H1 (cell line): ENCODE measurements at regions not wholly inside any gene's neighbourhood (a gene's known extent, or its start where the extent isn't known, plus 50 kb on each side); places are given as distances from the start of the nearest gene placed in this dataset.

ENCODE experiments used
- CHD2 ChIP-seq: IDR thresholded peaks from 2 replicates; pipeline ENCODE4 v1.6.1; 2012; ENCODE audit warnings: low read length, improper control_type of control experiment
- EZH2 ChIP-seq: fragments of 200-600 bp; sonication (generic); IDR thresholded peaks from 2 replicates; pipeline ENCODE4 v1.7.1; 2012; ENCODE audit warnings: low read depth, mild to moderate bottlenecking, moderate library complexity, low read length, inconsistent platforms; ENCODE audit not compliant: severe bottlenecking
- MAFK ChIP-seq: IDR thresholded peaks from 2 replicates; pipeline ENCODE4 v1.6.1; 2012; ENCODE audit warnings: low read depth, mild to moderate bottlenecking, improper control_type of control experiment, low read length
- SP2 ChIP-seq: IDR thresholded peaks from 2 replicates; pipeline ENCODE4 v1.6.1; 2012; ENCODE audit warnings: mild to moderate bottlenecking, low read length, inconsistent platforms
- SUZ12 ChIP-seq: fragments of 200-600 bp; sonication (generic); IDR thresholded peaks from 2 replicates; pipeline ENCODE4 v1.6.1; 2012; ENCODE audit warnings: mild to moderate bottlenecking, inconsistent platforms, low read length, moderate library complexity, mixed read lengths
- TEAD4 ChIP-seq: IDR thresholded peaks from 2 replicates; pipeline ENCODE4 v1.6.1; 2012; ENCODE audit warnings: low read depth, low read length, inconsistent platforms, mixed read lengths
- YY1 ChIP-seq: IDR thresholded peaks from 2 replicates; pipeline ENCODE4 v1.6.1; 2011; ENCODE audit warnings: low read depth, mild to moderate bottlenecking, low read length
- TF ChIP-seq, protein P1 (sequence below): IDR thresholded peaks from 2 replicates; pipeline ENCODE4 v1.6.1; 2012; ENCODE audit warnings: inconsistent platforms
- TF ChIP-seq, protein P2 (sequence below), 3 experiments: IDR thresholded peaks; 1 replicate in 2 of 3; 2 replicates in 1 of 3; pipeline versions ENCODE4 v1.5.1 to v1.6.1; 2011; ENCODE audit warnings: low read length in 3 of 3, mild to moderate bottlenecking in 3 of 3, inconsistent platforms in 2 of 3, low read depth in 1 of 3, moderate library complexity in 1 of 3; ENCODE audit not compliant: insufficient read depth in 1 of 3; ENCODE audit errors: control extremely low read depth in 1 of 3
- TF ChIP-seq, protein P3 (sequence below): IDR thresholded peaks from 2 replicates; pipeline ENCODE4 v1.6.1; 2012; ENCODE audit warnings: inconsistent platforms

DNA sequence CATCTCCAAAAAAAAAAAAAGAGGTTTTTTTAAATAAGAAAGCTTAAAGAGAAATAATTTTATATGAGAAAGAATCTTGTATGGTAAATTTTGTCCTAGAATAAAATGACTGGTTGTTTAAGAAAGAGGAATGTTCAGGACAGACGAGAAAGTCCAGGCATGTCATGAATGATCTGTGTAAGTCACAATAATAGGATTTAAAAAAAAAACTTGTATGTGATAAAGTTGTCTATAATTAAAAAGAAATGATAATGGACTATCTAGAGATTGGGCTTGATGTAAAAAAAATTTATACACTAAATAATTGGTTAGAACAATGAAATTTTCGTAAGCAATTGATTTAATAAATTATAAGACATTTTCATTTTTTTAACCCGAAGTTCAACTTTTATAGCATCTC lies 71.7 kb upstream of the ABCA12 start:
- TF ChIP-seq EZH2 (no peak), SUZ12 (no peak), CHD2 (no peak), TEAD4 (no peak), SP2 (no peak), YY1 (no peak), MAFK (no peak)
- TF ChIP-seq, protein P1, sequence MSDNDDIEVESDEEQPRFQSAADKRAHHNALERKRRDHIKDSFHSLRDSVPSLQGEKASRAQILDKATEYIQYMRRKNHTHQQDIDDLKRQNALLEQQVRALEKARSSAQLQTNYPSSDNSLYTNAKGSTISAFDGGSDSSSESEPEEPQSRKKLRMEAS = no peak
- TF ChIP-seq, protein P2, sequence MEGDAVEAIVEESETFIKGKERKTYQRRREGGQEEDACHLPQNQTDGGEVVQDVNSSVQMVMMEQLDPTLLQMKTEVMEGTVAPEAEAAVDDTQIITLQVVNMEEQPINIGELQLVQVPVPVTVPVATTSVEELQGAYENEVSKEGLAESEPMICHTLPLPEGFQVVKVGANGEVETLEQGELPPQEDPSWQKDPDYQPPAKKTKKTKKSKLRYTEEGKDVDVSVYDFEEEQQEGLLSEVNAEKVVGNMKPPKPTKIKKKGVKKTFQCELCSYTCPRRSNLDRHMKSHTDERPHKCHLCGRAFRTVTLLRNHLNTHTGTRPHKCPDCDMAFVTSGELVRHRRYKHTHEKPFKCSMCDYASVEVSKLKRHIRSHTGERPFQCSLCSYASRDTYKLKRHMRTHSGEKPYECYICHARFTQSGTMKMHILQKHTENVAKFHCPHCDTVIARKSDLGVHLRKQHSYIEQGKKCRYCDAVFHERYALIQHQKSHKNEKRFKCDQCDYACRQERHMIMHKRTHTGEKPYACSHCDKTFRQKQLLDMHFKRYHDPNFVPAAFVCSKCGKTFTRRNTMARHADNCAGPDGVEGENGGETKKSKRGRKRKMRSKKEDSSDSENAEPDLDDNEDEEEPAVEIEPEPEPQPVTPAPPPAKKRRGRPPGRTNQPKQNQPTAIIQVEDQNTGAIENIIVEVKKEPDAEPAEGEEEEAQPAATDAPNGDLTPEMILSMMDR (IDR thresholded peaks at IDR 0.05; ENCODE audit: control extremely low read depth in 1 of 3, insufficient read depth in 1 of 3, low read depth in 1 of 3, low read length in 3 of 3) = no peak
- TF ChIP-seq, protein P3, sequence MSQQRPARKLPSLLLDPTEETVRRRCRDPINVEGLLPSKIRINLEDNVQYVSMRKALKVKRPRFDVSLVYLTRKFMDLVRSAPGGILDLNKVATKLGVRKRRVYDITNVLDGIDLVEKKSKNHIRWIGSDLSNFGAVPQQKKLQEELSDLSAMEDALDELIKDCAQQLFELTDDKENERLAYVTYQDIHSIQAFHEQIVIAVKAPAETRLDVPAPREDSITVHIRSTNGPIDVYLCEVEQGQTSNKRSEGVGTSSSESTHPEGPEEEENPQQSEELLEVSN = no peak
